ENCODE measurements at regions not wholly inside any gene's neighbourhood (a gene's known extent, or its start where the extent isn't known, plus 50 kb on each side); places are given as distances from the start of the nearest gene placed in this dataset.

DNA sequence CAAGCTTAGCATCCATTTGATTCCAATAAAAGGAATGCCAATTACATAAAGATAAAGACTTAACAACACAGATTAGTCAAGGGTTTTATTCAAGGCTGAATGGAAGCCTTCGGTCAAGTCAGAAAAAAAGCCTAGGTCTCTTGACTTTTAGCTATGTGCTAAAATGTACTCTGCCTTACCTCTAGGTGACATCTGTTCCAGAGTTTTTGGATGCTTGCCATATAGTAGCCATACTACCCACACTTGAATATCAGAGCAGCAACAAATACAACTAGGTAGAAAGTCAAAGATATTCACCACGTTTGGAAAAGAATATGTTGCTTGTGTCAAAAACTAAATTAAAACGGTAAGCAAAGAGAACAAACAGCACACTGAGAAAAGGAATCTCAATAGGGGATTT lies 484.7 kb downstream of the ELAVL2 start:
- no peak for DNase-seq

- DNase-seq, result no peak
Measured at GRCh38 chr9:23342291-23342690, 483.7 kb downstream of the ELAVL2 start.

GRCh38 chr9:23343226-23343625 lies 482.8 kb downstream of the ELAVL2 start:
- no peak for DNase-seq

DNA sequence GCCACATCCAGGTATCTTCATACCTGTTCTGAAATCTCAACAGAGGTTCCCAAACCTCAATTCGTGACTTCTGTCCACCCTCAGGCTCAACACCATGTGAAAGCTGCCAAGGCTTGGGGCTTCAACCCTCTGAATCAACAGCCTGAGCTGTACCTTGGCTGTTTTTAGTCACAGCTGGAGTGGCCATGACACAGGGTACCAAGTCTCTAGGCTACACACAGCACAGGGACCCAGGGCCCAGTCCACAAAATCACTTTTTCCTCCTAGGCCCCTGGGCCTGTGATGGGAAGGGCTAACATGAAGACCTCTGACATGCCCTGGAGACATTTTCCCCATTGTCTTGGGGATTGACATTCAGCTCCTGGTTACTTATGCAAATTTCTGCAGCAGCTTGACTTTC lies 464.9 kb downstream of the ELAVL2 start:
- no peak for DNase-seq

DNA sequence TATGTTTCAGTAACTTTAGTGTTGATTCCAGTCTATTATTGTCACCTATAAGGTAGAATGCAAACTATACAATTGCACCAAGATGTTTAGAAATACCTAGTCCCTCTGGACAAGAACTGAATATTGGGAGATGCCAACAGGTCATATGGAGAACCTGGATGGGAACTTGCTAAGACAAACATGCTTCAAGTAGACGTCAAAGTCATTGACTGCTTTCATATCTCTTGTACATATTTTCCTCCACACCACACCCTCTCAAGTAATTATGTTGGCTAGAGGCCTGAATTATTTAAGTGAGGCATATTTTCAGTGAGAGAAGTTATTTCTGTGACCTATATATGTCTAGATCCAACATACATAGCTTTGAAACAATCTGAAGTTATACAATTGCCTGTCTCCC lies 453.3 kb downstream of the ELAVL2 start:
- no peak for DNase-seq

- DNase-seq, result no peak
Measured at GRCh38 chr9:23375511-23375910, 450.5 kb downstream of the ELAVL2 start.

DNA sequence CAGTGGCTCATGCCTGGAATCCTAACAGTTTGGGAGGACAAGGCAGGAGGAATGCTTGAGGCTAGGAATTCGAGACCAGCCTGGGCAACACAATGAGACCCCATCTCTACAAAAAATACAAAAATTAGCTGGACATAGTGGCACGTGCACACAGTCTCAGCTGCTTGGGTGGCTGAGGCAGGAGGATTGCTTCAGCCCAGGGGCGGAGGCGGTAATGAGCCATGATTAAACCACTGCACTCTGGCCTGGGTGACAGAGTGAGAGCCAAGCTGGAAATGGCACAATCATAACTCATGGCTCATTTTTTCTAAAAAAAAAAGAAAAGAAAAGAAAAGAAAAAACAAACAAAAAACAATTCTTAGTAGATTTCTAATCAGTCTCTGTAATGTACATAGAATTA lies 446.2 kb downstream of the ELAVL2 start:
- no peak for DNase-seq

DNA sequence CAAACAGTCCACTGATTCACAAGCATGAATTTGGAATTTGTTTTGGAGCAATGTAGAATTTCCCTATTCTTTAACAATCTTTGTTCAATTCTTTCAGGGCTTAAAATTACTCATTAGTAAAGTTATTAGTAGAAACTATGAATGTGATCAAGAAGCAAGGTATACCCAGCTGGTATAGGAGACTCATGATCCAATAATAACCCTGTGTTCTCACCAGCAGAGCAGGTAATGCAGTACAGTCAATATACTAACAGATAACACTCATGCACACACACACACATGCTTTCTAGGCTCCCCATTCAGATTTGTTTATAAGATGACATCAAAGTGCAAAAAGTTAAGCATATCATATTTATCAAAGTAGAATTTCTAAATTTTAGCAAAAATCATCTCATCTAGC lies 445.2 kb downstream of the ELAVL2 start:
- no peak for DNase-seq

DNA sequence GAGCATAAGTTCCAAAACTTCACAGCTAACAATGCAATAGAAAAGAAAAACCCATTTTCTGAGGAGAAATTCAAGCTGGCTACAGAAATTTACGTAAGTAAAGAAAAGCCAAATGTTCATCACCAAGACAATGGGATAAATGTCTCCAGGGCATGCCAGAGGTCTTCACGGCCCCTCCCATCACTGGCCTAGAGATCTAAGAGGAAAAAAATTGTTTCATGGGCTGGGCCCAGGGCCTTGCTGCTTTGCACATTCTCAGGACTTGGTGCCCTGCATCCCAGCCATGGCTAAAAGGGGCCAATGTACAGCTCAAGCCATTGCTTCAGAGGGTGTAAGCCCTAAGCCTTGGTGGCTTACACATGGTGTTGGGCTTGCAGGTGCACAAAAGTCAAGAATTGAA lies 443.6 kb downstream of the ELAVL2 start:
- DNase-seq, result no peak

GRCh38 chr9:23394189-23394588 lies 431.9 kb downstream of the ELAVL2 start:
- DNase-seq, result no peak

- DNase-seq, result no peak
Measured at GRCh38 chr9:23408874-23409273, 417.2 kb downstream of the ELAVL2 start.

DNA sequence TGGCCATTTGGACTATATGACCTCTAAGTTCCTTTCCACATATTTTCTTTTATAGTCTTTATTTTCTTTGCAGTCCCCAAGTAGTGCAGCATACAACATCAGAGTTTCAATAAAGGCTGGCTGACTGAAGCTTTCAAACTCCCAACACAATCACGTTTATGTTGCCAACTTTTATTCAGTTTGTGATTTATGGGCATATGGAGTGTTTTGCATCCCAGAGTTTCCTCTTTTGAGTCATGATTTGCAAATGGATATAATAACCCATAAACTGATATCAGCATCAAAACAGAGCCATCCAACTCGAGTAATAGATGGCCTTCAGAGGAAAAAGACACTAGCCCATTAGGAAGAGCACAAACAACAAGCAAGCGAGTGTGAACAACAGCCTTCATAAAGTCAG lies 414.0 kb downstream of the ELAVL2 start:
- no peak for DNase-seq

DNA sequence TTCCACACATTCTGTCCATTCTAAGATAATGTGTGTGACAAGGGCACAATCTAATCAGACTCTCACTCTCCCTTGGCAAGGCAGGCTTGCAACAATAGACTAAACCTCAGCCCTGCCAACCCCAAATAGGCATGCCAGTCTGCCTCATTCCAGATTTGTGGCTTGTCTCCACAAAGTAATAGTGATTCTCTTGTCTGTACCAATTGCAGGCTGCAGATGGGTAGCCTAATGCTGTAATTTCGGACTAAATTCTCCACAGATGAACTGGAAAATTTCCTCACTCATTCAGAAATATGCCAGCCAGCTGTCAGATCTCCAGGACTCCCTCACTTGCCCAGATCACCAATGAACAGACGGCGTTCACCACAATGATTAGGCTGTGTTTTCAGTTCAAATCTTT lies 413.6 kb downstream of the ELAVL2 start:
- no peak for DNase-seq

GRCh38 chr9:23413541-23413940 lies 412.5 kb downstream of the ELAVL2 start:
- no peak for DNase-seq

GRCh38 chr9:23423999-23424398 lies 402.0 kb downstream of the ELAVL2 start:
- DNase-seq, result no peak

- DNase-seq, result no peak
Measured at GRCh38 chr9:23426144-23426543, 399.9 kb downstream of the ELAVL2 start.

DNA sequence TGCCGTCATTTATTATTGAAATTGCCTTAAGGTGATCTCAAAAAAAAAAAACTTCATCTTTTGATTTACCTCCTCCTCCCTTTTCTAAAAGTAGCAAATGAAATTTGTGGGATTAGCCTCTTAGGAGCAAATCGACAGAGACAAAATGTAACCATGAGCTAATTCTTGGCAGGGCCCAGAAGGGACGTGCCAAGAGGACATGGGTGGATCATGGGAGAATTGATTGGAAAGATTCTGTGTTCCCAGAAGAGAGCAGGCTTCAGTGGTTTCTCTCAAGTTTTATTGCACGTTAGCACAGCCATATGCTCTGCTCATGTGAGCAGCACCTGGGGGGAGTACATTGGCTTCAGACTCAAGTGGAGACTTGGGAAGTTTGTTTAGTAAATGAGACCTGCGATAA lies 394.6 kb downstream of the ELAVL2 start:
- DNase-seq, result no peak

DNA sequence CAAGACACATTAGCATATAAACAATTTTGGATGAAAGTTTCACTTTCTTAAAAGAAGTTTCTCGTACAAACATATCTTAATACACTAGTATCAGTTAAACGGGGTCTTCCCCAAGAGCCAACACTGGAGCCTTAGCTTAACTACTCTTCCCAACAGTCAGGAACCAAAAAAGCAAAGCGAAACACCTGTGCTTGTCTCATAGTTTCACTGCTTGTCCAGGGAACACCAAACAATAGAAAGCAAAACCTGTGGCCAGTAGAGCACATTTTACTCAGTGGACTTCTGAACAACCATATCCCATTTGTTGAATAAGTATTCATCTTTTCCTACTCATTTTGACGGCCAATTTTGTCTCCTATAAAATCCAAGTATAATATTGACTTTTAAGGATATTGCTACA lies 391.4 kb downstream of the ELAVL2 start:
- DNase-seq, result no peak

DNA sequence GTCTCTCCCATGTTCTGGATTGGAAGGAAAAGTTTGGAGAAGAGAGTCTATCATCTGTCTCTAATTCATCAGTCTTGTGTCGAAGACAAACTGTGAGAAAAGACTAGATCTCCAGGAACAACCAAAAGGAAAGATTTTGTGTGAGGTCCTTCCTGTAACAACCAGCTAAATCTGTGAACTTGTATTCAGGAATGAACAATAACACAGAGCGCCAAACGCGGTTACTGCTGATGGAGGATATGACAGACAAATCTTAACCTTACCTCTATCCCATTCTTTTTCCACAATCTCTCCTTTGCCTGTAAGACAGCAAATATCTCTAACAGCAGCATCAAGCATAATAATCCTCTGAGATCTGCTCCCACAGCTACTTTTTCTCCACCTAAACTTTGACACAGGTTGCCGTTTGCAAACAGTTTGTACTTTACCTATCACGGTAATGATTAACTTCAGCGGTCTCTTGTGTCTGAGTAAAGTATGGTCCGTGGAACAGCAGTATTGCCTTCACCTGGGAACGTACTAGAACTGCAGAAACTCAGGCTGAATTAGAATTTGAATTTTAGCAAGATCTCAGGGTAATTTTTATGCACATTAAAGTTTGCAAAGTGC lies 387.6 kb downstream of the ELAVL2 start:
- no peak for DNase-seq

- DNase-seq, result no peak
Measured at GRCh38 chr9:23441275-23441674, 384.8 kb downstream of the ELAVL2 start.

DNA sequence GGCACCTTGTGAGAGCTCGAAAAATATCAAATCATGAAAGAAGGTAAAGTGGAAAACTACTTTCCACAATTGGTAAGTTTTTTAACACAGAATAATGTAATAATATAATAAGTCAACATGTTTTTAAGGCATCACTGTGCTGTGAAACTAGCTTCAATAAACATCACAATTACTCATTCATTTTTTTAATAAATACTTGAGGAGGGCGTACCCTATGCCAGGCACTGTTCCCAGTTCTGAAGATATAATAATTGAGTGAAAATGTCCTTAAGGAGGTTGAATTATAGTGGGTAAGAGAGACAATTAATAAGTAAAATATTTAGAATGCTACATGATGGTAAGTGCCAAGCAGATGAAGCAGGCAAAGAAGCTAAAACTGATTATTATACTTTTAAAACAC lies 381.4 kb downstream of the ELAVL2 start:
- no peak for DNase-seq

GRCh38 chr9:23447166-23447565 lies 378.9 kb downstream of the ELAVL2 start:
- no peak for DNase-seq

DNA sequence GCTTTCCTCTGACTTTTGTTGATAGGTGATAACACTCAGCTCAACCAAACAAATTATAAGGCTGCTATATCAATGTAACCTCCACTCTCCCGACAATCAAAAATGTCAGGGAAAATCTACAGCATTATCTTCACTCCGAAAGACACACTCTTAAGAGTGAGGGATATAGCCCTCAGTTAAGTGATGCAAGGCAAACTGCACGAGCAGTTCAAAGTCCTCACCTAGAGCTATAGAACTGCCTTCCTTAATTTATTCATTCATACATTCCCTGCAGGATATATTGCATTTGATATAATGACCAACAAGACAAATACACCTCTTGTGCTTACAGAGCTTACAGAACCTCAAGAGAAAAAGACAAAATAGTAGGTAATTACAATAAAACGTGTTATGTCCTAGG lies 378.1 kb downstream of the ELAVL2 start:
- DNase-seq, result no peak

DNA sequence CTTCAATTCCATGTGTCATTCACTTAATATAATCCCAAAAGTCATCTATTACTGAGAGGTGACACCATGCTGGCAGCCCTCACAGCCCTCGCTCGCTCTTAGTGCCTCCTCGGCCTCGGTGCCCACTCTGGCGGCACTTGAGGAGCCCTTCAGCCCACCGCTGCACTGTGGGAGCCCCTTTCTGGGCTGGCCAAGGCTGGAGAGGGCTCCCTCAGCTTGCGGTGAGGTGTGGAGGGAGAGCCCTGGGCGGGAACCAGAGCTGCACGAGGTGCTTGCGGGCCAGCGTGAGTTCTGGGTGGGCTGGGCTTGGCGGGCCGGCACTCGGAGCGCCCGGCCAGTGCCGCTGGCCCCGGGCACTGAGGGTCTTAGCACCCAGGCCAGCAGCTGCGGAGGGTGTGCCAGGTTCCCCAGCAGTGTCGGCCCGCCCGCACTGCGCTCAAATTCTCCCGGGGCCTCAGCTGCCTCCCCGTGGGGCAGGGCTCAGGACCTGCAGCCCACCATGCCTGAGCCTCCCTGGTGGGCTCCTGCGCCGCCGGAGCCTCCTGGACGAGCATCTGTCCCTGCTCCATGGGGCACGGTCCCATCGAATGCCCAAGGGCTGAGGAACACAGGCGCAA lies 374.1 kb downstream of the ELAVL2 start:
- DNase-seq, result no peak

DNA sequence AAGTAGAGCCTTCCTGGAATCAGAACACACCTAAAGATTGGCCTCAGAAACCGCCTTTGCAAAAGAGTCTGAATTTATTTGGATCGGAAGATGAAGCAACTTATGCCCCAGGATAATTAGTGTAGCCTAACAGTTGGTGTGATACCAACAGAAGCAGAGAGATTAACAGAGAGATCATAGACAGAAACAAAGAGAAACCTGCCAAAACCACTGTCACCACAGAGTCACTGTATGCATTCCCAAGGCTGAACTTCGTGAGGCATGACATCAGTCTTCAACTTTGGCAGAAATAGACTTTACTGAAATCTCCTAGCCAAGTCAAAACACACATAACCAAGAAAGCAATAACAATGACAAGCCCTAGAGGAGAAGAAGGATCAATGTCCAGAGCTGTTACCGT lies 361.8 kb downstream of the ELAVL2 start:
- no peak for DNase-seq
